ENCODE measurements at regions not wholly inside any gene's neighbourhood (a gene's known extent, or its start where the extent isn't known, plus 50 kb on each side); places are given as distances from the start of the nearest gene placed in this dataset.

DNA sequence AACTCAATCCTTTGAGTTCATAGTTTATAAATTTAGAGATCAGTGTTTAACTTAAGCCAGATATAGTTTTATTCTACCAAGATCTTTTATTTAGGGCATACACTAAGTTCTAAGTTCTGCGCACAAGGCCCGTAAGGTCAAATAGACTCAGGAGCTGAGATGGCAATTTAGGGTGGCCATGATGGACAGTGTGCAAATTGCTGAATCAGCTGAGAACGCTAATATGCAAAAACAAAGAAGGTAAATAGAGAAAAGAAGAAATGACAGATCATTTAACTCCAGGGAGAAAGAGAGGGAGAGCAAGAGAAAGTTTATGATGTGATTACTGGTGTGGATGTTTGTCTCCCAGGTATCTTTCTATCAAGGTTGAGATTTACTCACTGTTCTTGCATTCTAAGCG, 678.5 kb downstream of the OTOL1 start:
- CTCF ChIA-PET (ENCODE audit: unreplicated experiment), result no interaction called here
- H3K9me3 ChIP-seq (ENCODE audit: low read length), result no peaks in the 10 kb centered on the region
- intact Hi-C loops (cut with micrococcal nuclease; ENCODE audit: unreplicated experiment), result no loop called here
- POLR2A ChIA-PET, result no interaction called here
- no peaks in the 10 kb centered on the region for H3K9me2 ChIP-seq (ENCODE audit: insufficient read depth, low read length)
- H3K79me2 ChIP-seq (ENCODE audit: insufficient read depth, low read depth, low read length), result no peaks in the 10 kb centered on the region
- TF ChIP-seq, protein P1, sequence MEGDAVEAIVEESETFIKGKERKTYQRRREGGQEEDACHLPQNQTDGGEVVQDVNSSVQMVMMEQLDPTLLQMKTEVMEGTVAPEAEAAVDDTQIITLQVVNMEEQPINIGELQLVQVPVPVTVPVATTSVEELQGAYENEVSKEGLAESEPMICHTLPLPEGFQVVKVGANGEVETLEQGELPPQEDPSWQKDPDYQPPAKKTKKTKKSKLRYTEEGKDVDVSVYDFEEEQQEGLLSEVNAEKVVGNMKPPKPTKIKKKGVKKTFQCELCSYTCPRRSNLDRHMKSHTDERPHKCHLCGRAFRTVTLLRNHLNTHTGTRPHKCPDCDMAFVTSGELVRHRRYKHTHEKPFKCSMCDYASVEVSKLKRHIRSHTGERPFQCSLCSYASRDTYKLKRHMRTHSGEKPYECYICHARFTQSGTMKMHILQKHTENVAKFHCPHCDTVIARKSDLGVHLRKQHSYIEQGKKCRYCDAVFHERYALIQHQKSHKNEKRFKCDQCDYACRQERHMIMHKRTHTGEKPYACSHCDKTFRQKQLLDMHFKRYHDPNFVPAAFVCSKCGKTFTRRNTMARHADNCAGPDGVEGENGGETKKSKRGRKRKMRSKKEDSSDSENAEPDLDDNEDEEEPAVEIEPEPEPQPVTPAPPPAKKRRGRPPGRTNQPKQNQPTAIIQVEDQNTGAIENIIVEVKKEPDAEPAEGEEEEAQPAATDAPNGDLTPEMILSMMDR (conservative IDR thresholded peaks at IDR 0.05; ENCODE audit: low read length), result no peak
- no peak for TF ChIP-seq EZH2phosphoT487 (IDR thresholded peaks at IDR 0.05; ENCODE audit: borderline replicate concordance, low read depth, low read length)
- H3K27ac ChIP-seq (ENCODE audit: low read depth, low read length, poor library complexity, severe bottlenecking), result no peak overlapping the region
- H2AFZ ChIP-seq (ENCODE audit: low read length), result no peak overlapping the region
- no peak overlapping the region for H3K4me3 ChIP-seq (ENCODE audit: low read depth, low read length, poor library complexity, severe bottlenecking)
- no peak overlapping the region for H3K4me2 ChIP-seq (ENCODE audit: low read length)
- H3K36me3 ChIP-seq (ENCODE audit: insufficient read depth, low read length), result no peaks in the 10 kb centered on the region
- no peaks in the 10 kb centered on the region for H3K4me1 ChIP-seq (ENCODE audit: insufficient read depth, low read length, poor library complexity, severe bottlenecking)
- H4K20me1 ChIP-seq (ENCODE audit: insufficient read depth, low read length), result no peaks in the 10 kb centered on the region
- no peak for DNase-seq (ENCODE audit: low spot score)
- no TSS peak for BruUV-seq (replicated peaks)

- no peaks in the 10 kb centered on the region for H4K20me1 ChIP-seq (ENCODE audit: insufficient read depth, low read length)
- no peak overlapping the region for H3K27ac ChIP-seq (ENCODE audit: low read depth, low read length, poor library complexity, severe bottlenecking)
- no peaks in the 10 kb centered on the region for H3K9me3 ChIP-seq (ENCODE audit: low read length)
- intact Hi-C loops (cut with micrococcal nuclease; ENCODE audit: unreplicated experiment), result no loop called here
- ChIA-PET CTCF (ENCODE audit: unreplicated experiment) (no interaction called here), POLR2A (no interaction called here)
- TF ChIP-seq, protein P1 (conservative IDR thresholded peaks at IDR 0.05; ENCODE audit: low read length), result no peak
- no peak for TF ChIP-seq EZH2phosphoT487 (IDR thresholded peaks at IDR 0.05; ENCODE audit: borderline replicate concordance, low read depth, low read length)
- H3K79me2 ChIP-seq (ENCODE audit: insufficient read depth, low read depth, low read length), result no peaks in the 10 kb centered on the region
- H3K9me2 ChIP-seq (ENCODE audit: insufficient read depth, low read length), result no peaks in the 10 kb centered on the region
- H2AFZ ChIP-seq (ENCODE audit: low read length), result no peak overlapping the region
- no peak overlapping the region for H3K4me2 ChIP-seq (ENCODE audit: low read length)
- H3K4me1 ChIP-seq (ENCODE audit: insufficient read depth, low read length, poor library complexity, severe bottlenecking), result no peaks in the 10 kb centered on the region
- no TSS peak for BruUV-seq (replicated peaks)
- H3K36me3 ChIP-seq (ENCODE audit: insufficient read depth, low read length), result no peaks in the 10 kb centered on the region
- no peak overlapping the region for H3K4me3 ChIP-seq (ENCODE audit: low read depth, low read length, poor library complexity, severe bottlenecking)
- DNase-seq (ENCODE audit: low spot score), result no peak
These were observed 679.3 kb downstream of the OTOL1 start for GRCh38 chr3:162175878-162176277.

GRCh38 chr3:162183440-162183839, 686.8 kb downstream of the OTOL1 start:
- Histone ChIP-seq H3K9me2 (ENCODE audit: insufficient read depth, low read length) (no peaks in the 10 kb centered on the region), H3K4me3 (ENCODE audit: low read depth, low read length, poor library complexity, severe bottlenecking) (no peak overlapping the region), H3K4me1 (ENCODE audit: insufficient read depth, low read length, poor library complexity, severe bottlenecking) (no peaks in the 10 kb centered on the region), H3K4me2 (ENCODE audit: low read length) (no peak overlapping the region), H3K79me2 (ENCODE audit: insufficient read depth, low read depth, low read length) (no peaks in the 10 kb centered on the region), H3K27ac (ENCODE audit: low read depth, low read length, poor library complexity, severe bottlenecking) (no peak overlapping the region), H3K36me3 (ENCODE audit: insufficient read depth, low read length) (no peaks in the 10 kb centered on the region), H4K20me1 (ENCODE audit: insufficient read depth, low read length) (no peaks in the 10 kb centered on the region), H2AFZ (ENCODE audit: low read length) (no peak overlapping the region), H3K9me3 (ENCODE audit: low read length) (no peaks in the 10 kb centered on the region)
- intact Hi-C loops (cut with micrococcal nuclease; ENCODE audit: unreplicated experiment), result no loop called here
- no TSS peak for BruUV-seq (replicated peaks)
- CTCF ChIA-PET (ENCODE audit: unreplicated experiment), result no interaction called here
- POLR2A ChIA-PET, result no interaction called here
- no peak for DNase-seq (ENCODE audit: low spot score)
- no peak for TF ChIP-seq EZH2phosphoT487 (IDR thresholded peaks at IDR 0.05; ENCODE audit: borderline replicate concordance, low read depth, low read length)
- TF ChIP-seq, protein P1 (conservative IDR thresholded peaks at IDR 0.05; ENCODE audit: low read length), result no peak

All from OCI-LY7 (cell line).